ENCODE measurements at regions not wholly inside any gene's neighbourhood (a gene's known extent, or its start where the extent isn't known, plus 50 kb on each side); places are given as distances from the start of the nearest gene placed in this dataset.

DNA sequence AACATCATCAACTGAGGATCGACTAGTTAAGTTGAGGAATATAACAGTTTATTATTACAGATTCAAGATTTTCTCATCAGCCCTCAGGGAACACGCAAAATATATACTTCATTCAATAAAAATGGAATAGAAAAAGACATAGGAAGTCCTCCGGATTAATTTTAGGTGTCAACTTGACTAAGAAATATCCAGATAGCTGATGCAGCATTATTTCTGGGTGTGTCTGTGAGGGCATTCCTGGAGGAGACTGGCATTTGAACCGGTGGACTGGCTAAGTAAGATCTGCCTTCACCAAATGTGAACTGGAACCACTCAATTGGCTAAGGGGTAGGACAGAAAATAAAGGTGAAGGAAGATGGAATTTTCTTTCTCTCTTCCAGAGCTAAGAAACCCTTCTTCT is 845.3 kb downstream of the SOCS6 start:
- TF ChIP-seq CTCF (IDR thresholded peaks at IDR 0.05; ENCODE audit: borderline replicate concordance, extremely low read depth, low read length, poor library complexity, severe bottlenecking): no peak
- TF ChIP-seq EZH2 (IDR thresholded peaks at IDR 0.05; ENCODE audit: borderline replicate concordance, low read depth, low read length, severe bottlenecking): no peak
